ENCODE measurements at regions not wholly inside any gene's neighbourhood (a gene's known extent, or its start where the extent isn't known, plus 50 kb on each side); places are given as distances from the start of the nearest gene placed in this dataset.
A peak's percentile ranks its signal among the peaks of the same experiment; 100 is the strongest.
"Not testable (repeated sequence)": the region's sequence is repeated elsewhere in the genome, so short reads cannot be mapped to it uniquely, and the experiment has no call there.

- Histone ChIP-seq H3K27ac (ENCODE audit: low read depth, low read length) (no peak overlapping the region), H3K4me3 (ENCODE audit: low read length) (no peak overlapping the region), H3K27me3 (ENCODE audit: insufficient read depth, low read length, poor library complexity, severe bottlenecking) (no peaks in the 10 kb centered on the region), H3K9me3 (ENCODE audit: low read length) (no peaks in the 10 kb centered on the region), H3K4me1 (ENCODE audit: insufficient read depth, low read length) (no peaks in the 10 kb centered on the region), H3K36me3 (ENCODE audit: insufficient read depth, low read length) (no peaks in the 10 kb centered on the region)
- Mint-ChIP-seq H3K27ac (no peak overlapping the region), H3K4me3 (no peak overlapping the region), H3K9me3 (peaks cover 5 to 14% (median 7%) of the 10 kb centered on the region in 5 donors), H3K36me3 (peaks cover 0 to 1% (median 0%) of the 10 kb centered on the region in 3 donors), H3K4me1 (no peaks in the 10 kb centered on the region), H3K27me3 (peaks cover 0 to 2% of the 10 kb centered on the region in 2 donors)
- CTCF ChIA-PET, result no interaction called here
- POLR2A ChIA-PET, result no interaction called here
- no peak for DNase-seq
Measured at GRCh38 chr1:238380167-238380566, 489.4 kb upstream of the ZP4 start.

- H3K4me3 ChIP-seq (ENCODE audit: low read length); H3K27me3 Mint-ChIP-seq; CTCF ChIA-PET; H3K27me3 ChIP-seq (ENCODE audit: insufficient read depth, low read length, poor library complexity, severe bottlenecking); H3K36me3 ChIP-seq (ENCODE audit: insufficient read depth, low read length); POLR2A ChIA-PET; H3K4me1 ChIP-seq (ENCODE audit: insufficient read depth, low read length); H3K27ac Mint-ChIP-seq; DNase-seq; H3K36me3 Mint-ChIP-seq; H3K27ac ChIP-seq (ENCODE audit: low read depth, low read length); H3K4me1 Mint-ChIP-seq; H3K9me3 ChIP-seq (ENCODE audit: low read length): not testable (repeated sequence)
- Mint-ChIP-seq H3K4me3 (peak overlapping the region in 1 of 7 donors; percentile 32), H3K9me3 (peaks cover 5 to 14% (median 7%) of the 10 kb centered on the region in 5 donors)
Measured at GRCh38 chr1:238379446-238379845, 488.7 kb upstream of the ZP4 start.

- CTCF ChIA-PET, result no interaction called here
- Histone ChIP-seq H3K4me3 (ENCODE audit: low read length) (no peak overlapping the region), H3K36me3 (ENCODE audit: insufficient read depth, low read length) (no peaks in the 10 kb centered on the region), H3K27ac (ENCODE audit: low read depth, low read length) (no peak overlapping the region), H3K27me3 (ENCODE audit: insufficient read depth, low read length, poor library complexity, severe bottlenecking) (no peaks in the 10 kb centered on the region), H3K9me3 (ENCODE audit: low read length) (no peaks in the 10 kb centered on the region), H3K4me1 (ENCODE audit: insufficient read depth, low read length) (no peaks in the 10 kb centered on the region)
- Mint-ChIP-seq H3K9me3 (peaks cover 2 to 8% (median 6%) of the 10 kb centered on the region in 5 donors), H3K27ac (no peak overlapping the region), H3K36me3 (no peaks in the 10 kb centered on the region), H3K27me3 (peaks cover 0 to 2% of the 10 kb centered on the region in 2 donors), H3K4me1 (no peaks in the 10 kb centered on the region), H3K4me3 (no peak overlapping the region)
- DNase-seq, result no peak
- POLR2A ChIA-PET, result no interaction called here
Measured at GRCh38 chr1:238377280-238377919, 486.7 kb upstream of the ZP4 start.

GRCh38 chr1:238370599-238370998, 479.9 kb upstream of the ZP4 start:
- Histone ChIP-seq H3K9me3 (ENCODE audit: low read length) (no peaks in the 10 kb centered on the region), H3K27me3 (ENCODE audit: insufficient read depth, low read length, poor library complexity, severe bottlenecking) (no peaks in the 10 kb centered on the region), H3K4me3 (ENCODE audit: low read length) (no peak overlapping the region), H3K36me3 (ENCODE audit: insufficient read depth, low read length) (no peaks in the 10 kb centered on the region), H3K4me1 (ENCODE audit: insufficient read depth, low read length) (no peaks in the 10 kb centered on the region), H3K27ac (ENCODE audit: low read depth, low read length) (no peak overlapping the region)
- ChIA-PET CTCF (no interaction called here), POLR2A (no interaction called here)
- peaks cover 0 to 26% (median 4%) of the 10 kb centered on the region in 5 donors for H3K9me3 Mint-ChIP-seq
- no peak overlapping the region for H3K27ac Mint-ChIP-seq
- H3K4me3 Mint-ChIP-seq, result no peak overlapping the region
- no peak for DNase-seq
- no peaks in the 10 kb centered on the region for H3K36me3 Mint-ChIP-seq
- no peaks in the 10 kb centered on the region for H3K4me1 Mint-ChIP-seq
- no peaks in the 10 kb centered on the region for H3K27me3 Mint-ChIP-seq

- ChIA-PET POLR2A (no interaction called here), CTCF (no interaction called here)
- DNase-seq, result no peak
- Mint-ChIP-seq H3K4me1 (no peaks in the 10 kb centered on the region), H3K4me3 (no peak overlapping the region), H3K9me3 (peaks cover 2 to 22% (median 6%) of the 10 kb centered on the region in 5 donors), H3K27me3 (no peaks in the 10 kb centered on the region), H3K27ac (no peak overlapping the region), H3K36me3 (no peaks in the 10 kb centered on the region)
- Histone ChIP-seq H3K36me3 (ENCODE audit: insufficient read depth, low read length) (no peaks in the 10 kb centered on the region), H3K4me3 (ENCODE audit: low read length) (no peak overlapping the region), H3K27me3 (ENCODE audit: insufficient read depth, low read length, poor library complexity, severe bottlenecking) (no peaks in the 10 kb centered on the region), H3K27ac (ENCODE audit: low read depth, low read length) (no peak overlapping the region), H3K9me3 (ENCODE audit: low read length) (no peaks in the 10 kb centered on the region), H3K4me1 (ENCODE audit: insufficient read depth, low read length) (no peaks in the 10 kb centered on the region)
Measured at GRCh38 chr1:238364214-238364892, 473.6 kb upstream of the ZP4 start.

- H3K9me3 Mint-ChIP-seq, result peaks cover 1 to 21% (median 7%) of the 10 kb centered on the region in 5 donors
Measured at GRCh38 chr1:238360474-238360873, 469.8 kb upstream of the ZP4 start.

GRCh38 chr1:238350471-238350870, 459.7 kb upstream of the ZP4 start:
- H3K27ac Mint-ChIP-seq, result no peak overlapping the region
- CTCF ChIA-PET, result no interaction called here

More at GRCh38 chr1:238360474-238360873, 469.8 kb upstream of the ZP4 start:
- POLR2A ChIA-PET, result no interaction called here
- H3K4me1 ChIP-seq (ENCODE audit: insufficient read depth, low read length), result no peaks in the 10 kb centered on the region
- no peak for DNase-seq
- no peak overlapping the region for H3K4me3 ChIP-seq (ENCODE audit: low read length)
- no peaks in the 10 kb centered on the region for H3K36me3 ChIP-seq (ENCODE audit: insufficient read depth, low read length)
- Mint-ChIP-seq H3K27me3 (peaks cover 0 to 1% of the 10 kb centered on the region in 2 donors), H3K4me1 (no peaks in the 10 kb centered on the region), H3K27ac (no peak overlapping the region), H3K4me3 (no peak overlapping the region), H3K36me3 (no peaks in the 10 kb centered on the region)
- CTCF ChIA-PET, result no interaction called here
- H3K27ac ChIP-seq (ENCODE audit: low read depth, low read length), result no peak overlapping the region
- H3K9me3 ChIP-seq (ENCODE audit: low read length), result no peaks in the 10 kb centered on the region
- H3K27me3 ChIP-seq (ENCODE audit: insufficient read depth, low read length, poor library complexity, severe bottlenecking), result no peaks in the 10 kb centered on the region

GRCh38 chr1:238346340-238346739, 455.6 kb upstream of the ZP4 start:
- Mint-ChIP-seq H3K4me3 (no peak overlapping the region), H3K36me3 (peaks cover 0 to 1% (median 0%) of the 10 kb centered on the region in 3 donors), H3K4me1 (no peaks in the 10 kb centered on the region), H3K27me3 (no peaks in the 10 kb centered on the region), H3K27ac (no peak overlapping the region), H3K9me3 (peaks cover 5 to 27% (median 9%) of the 10 kb centered on the region in 5 donors)
- CTCF ChIA-PET, result no interaction called here
- POLR2A ChIA-PET, result no interaction called here
- H3K4me1 ChIP-seq (ENCODE audit: insufficient read depth, low read length), result no peaks in the 10 kb centered on the region
- DNase-seq, result no peak
- H3K27ac ChIP-seq (ENCODE audit: low read depth, low read length), result no peak overlapping the region
- H3K27me3 ChIP-seq (ENCODE audit: insufficient read depth, low read length, poor library complexity, severe bottlenecking), result no peaks in the 10 kb centered on the region
- no peak overlapping the region for H3K4me3 ChIP-seq (ENCODE audit: low read length)
- H3K9me3 ChIP-seq (ENCODE audit: low read length), result no peaks in the 10 kb centered on the region
- no peaks in the 10 kb centered on the region for H3K36me3 ChIP-seq (ENCODE audit: insufficient read depth, low read length)

More at GRCh38 chr1:238350471-238350870, 459.7 kb upstream of the ZP4 start:
- peaks cover 3 to 33% (median 8%) of the 10 kb centered on the region in 5 donors for H3K9me3 Mint-ChIP-seq
- Histone ChIP-seq H3K36me3 (ENCODE audit: insufficient read depth, low read length) (no peaks in the 10 kb centered on the region), H3K27me3 (ENCODE audit: insufficient read depth, low read length, poor library complexity, severe bottlenecking) (no peaks in the 10 kb centered on the region), H3K4me3 (ENCODE audit: low read length) (no peak overlapping the region), H3K9me3 (ENCODE audit: low read length) (no peaks in the 10 kb centered on the region), H3K4me1 (ENCODE audit: insufficient read depth, low read length) (no peaks in the 10 kb centered on the region), H3K27ac (ENCODE audit: low read depth, low read length) (no peak overlapping the region)
- H3K4me3 Mint-ChIP-seq, result no peak overlapping the region
- H3K36me3 Mint-ChIP-seq, result peaks cover 0 to 1% (median 0%) of the 10 kb centered on the region in 3 donors
- no peaks in the 10 kb centered on the region for H3K4me1 Mint-ChIP-seq
- POLR2A ChIA-PET, result no interaction called here
- DNase-seq, result no peak
- H3K27me3 Mint-ChIP-seq, result no peaks in the 10 kb centered on the region
